Uterus (tissue), 3 donors: ENCODE measurements at regions not wholly inside any gene's neighbourhood (a gene's known extent, or its start where the extent isn't known, plus 50 kb on each side); places are given as distances from the start of the nearest gene placed in this dataset.

ENCODE experiments used
- DNase-seq, 2 donors: peaks; one replicate each; pipeline ENCODE4 v3.0.0-alpha.2; 2019 to 2020
- H3K27ac ChIP-seq, 2 donors: fragments of 200-600 bp; sonication (generic); 1 replicate in 1 of 2; 2 replicates in 1 of 2; pipeline ENCODE4 v1.5.1; 2016 to 2018
- H3K27me3 ChIP-seq, 2 donors: fragments of 200-600 bp; sonication (generic); one replicate each; pipeline ENCODE4 v1.5.1; 2018 to 2019; ENCODE audit warnings: control low read depth in 1 of 2
- H3K36me3 ChIP-seq, 2 donors: fragments of 200-600 bp; sonication (generic); one replicate each; pipeline ENCODE4 v1.5.1; 2019; ENCODE audit warnings: control low read depth in 1 of 2
- H3K4me1 ChIP-seq, 2 donors: fragments of 200-600 bp; sonication (generic); one replicate each; pipeline ENCODE4 v1.5.1; 2018 to 2019; ENCODE audit warnings: control low read depth in 1 of 2
- H3K4me3 ChIP-seq, 2 donors: fragments of 200-600 bp; sonication (generic); 1 replicate in 1 of 2; 2 replicates in 1 of 2; pipeline ENCODE4 v1.5.1; 2018 to 2019; ENCODE audit warnings: mild to moderate bottlenecking in 1 of 2
- H3K9me3 ChIP-seq, 2 donors: fragments of 200-600 bp; sonication (generic); one replicate each; pipeline ENCODE4 v1.5.1; 2019; ENCODE audit warnings: control low read depth in 1 of 2
- POLR2A ChIP-seq, 2 donors: fragments of 450-650 bp; IDR thresholded peaks; one replicate each; pipeline ENCODE4 v1.6.1; 2016; ENCODE audit warnings: antibody characterized with exemption in 2 of 2, mild to moderate bottlenecking in 1 of 2, moderate library complexity in 1 of 2
- intact Hi-C: fragments of 100-400 bp; cut with DNase I; formaldehyde crosslinking; loops from one replicate; pipeline ENCODE4 v1.15.1; 2023; ENCODE audit warnings: low total_unique reads
- TF ChIP-seq, protein P1 (sequence below), 4 experiments: fragments of 200-600 bp in 2 of 4; fragments of 450-650 bp in 2 of 4; sonication (generic) in 2 of 4; IDR thresholded peaks; one replicate each; pipeline ENCODE4 v1.5.1; 2016 to 2019; ENCODE audit warnings: antibody characterized with exemption in 4 of 4, mild to moderate bottlenecking in 2 of 4, moderate library complexity in 1 of 4
- donor health status: DM: yes; HTN: yes; CAD: no.

DNA sequence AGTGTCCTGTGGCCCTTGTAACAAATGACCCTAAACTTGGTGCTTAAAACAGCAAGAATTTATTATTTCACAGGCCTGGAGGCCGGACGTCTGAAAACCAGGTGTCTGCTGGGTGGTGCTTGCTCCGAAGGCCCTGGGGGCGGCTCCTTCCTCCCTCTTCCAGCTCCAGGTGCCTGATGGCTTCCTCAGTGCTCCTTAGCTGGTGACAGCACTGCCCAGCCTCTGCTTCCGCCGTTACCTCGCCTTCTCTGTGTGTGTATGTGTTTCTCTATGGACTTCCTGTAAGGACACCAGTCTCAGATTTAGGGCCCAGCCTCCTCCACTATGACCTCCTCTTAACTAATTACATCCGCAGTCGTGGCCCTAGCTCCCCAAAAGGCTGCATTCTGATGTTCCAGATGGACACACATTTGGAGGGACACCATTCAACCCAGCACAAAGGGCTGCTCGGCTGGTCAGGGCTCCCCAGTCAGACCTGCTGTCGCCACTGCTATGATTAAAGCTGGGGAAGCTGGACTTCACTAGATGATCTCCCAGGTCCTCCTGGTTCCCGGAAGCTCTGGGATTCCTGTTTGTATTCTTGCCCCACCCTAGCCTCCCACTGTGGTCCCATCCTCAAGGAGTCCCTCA lies 172.8 kb downstream of the IRF8 start:
- Histone ChIP-seq H3K4me1 (no peaks in the 10 kb centered on the region), H3K36me3 (no peaks in the 10 kb centered on the region), H3K4me3 (no peak overlapping the region), H3K27me3 (no peaks in the 10 kb centered on the region), H3K9me3 (no peaks in the 10 kb centered on the region), H3K27ac (no peak overlapping the region)
- TF ChIP-seq POLR2A (IDR thresholded peaks at IDR 0.05) = no peak
- TF ChIP-seq, protein P1, sequence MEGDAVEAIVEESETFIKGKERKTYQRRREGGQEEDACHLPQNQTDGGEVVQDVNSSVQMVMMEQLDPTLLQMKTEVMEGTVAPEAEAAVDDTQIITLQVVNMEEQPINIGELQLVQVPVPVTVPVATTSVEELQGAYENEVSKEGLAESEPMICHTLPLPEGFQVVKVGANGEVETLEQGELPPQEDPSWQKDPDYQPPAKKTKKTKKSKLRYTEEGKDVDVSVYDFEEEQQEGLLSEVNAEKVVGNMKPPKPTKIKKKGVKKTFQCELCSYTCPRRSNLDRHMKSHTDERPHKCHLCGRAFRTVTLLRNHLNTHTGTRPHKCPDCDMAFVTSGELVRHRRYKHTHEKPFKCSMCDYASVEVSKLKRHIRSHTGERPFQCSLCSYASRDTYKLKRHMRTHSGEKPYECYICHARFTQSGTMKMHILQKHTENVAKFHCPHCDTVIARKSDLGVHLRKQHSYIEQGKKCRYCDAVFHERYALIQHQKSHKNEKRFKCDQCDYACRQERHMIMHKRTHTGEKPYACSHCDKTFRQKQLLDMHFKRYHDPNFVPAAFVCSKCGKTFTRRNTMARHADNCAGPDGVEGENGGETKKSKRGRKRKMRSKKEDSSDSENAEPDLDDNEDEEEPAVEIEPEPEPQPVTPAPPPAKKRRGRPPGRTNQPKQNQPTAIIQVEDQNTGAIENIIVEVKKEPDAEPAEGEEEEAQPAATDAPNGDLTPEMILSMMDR (IDR thresholded peaks at IDR 0.05) = no peak
- no peak for DNase-seq
- intact Hi-C loops = loop anchor here (5.0 kb wide), 1 partner anchor 446 kb away; no protein-coding TSS in a partner anchor

DNA sequence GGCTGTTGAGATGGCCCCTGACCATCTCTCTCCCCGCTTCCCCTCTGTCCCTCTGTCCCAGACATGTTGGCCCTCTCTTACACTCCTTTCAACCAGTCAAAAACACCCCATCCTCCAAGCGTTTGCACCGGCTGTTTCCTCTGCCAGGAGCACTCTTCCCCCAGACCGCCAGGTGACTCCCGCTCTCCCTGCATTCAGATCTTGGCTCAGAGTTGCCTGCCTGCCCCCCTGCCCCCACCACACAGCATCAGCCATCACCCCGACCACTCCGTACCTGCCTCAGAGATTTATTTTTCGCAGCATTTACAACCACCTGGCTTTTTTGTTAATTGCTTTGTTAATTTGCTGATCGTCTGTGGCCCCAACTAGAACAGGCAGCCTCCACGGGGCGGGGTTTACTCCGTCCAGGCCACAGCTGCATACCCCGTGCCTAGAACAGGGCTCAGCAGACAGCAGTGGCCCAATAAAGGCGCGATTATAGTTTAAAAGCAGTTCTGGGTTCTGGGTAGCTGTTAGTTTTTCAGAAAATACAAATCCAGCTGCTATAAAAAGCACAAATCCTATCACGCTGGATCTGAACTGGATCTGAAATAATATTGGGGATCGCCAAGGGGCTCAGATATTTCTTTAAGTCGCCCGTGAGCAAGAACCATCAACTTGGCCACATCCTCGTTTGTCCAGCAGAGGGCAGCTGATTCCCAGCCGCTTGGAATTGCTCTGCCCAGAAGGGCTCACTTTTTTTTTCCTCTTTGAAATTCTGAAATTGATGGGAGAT lies 173.6 kb downstream of the IRF8 start:
- H3K4me1 ChIP-seq = no peaks in the 10 kb centered on the region
- H3K27me3 ChIP-seq = no peaks in the 10 kb centered on the region
- no peaks in the 10 kb centered on the region for H3K36me3 ChIP-seq
- H3K4me3 ChIP-seq = no peak overlapping the region
- no peak overlapping the region for H3K27ac ChIP-seq
- intact Hi-C loops = loop anchor here (5.0 kb wide), 1 partner anchor 445 kb away; no protein-coding TSS in a partner anchor
- TF ChIP-seq, protein P1 (IDR thresholded peaks at IDR 0.05) = peak; percentile 56 to 81 (median 58)
- TF ChIP-seq POLR2A (IDR thresholded peaks at IDR 0.05) = no peak
- H3K9me3 ChIP-seq = no peaks in the 10 kb centered on the region
- peak; percentile 42 to 65 for DNase-seq

DNA sequence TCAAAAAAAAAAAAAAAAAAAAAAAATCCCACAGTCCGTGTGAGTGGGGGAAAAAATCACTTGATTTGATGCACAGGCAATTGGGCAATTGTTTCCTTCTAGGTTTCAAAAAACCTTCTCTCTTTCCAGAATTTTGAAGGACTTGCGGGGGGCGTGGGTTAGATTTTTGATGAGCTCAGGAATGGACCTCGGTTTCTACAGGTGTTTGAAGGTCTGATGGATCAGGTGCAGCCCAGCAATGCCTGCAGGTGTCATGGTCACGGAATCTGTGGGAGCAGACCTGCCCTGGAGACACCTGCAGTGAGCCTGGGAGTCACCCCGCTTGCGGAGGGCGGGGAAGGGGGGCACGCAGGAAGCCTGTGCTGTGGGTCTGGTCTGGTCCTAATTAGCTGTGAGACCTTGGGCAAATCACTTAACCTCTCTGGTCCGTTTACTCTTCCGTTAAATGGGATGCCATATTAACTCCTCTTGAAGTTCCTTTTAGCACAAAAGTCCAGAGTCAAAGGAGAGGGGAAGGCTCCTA lies 174.2 kb downstream of the IRF8 start:
- H3K4me3 ChIP-seq = no peak overlapping the region
- no peaks in the 10 kb centered on the region for H3K9me3 ChIP-seq
- no peaks in the 10 kb centered on the region for H3K4me1 ChIP-seq
- no peak for TF ChIP-seq POLR2A (IDR thresholded peaks at IDR 0.05)
- TF ChIP-seq, protein P1 (IDR thresholded peaks at IDR 0.05) = no peak
- no peaks in the 10 kb centered on the region for H3K27me3 ChIP-seq
- intact Hi-C loops = loop anchor here (5.0 kb wide), 1 partner anchor 444 kb away; no protein-coding TSS in a partner anchor
- DNase-seq = no peak
- no peak overlapping the region for H3K27ac ChIP-seq
- H3K36me3 ChIP-seq = no peaks in the 10 kb centered on the region

DNA sequence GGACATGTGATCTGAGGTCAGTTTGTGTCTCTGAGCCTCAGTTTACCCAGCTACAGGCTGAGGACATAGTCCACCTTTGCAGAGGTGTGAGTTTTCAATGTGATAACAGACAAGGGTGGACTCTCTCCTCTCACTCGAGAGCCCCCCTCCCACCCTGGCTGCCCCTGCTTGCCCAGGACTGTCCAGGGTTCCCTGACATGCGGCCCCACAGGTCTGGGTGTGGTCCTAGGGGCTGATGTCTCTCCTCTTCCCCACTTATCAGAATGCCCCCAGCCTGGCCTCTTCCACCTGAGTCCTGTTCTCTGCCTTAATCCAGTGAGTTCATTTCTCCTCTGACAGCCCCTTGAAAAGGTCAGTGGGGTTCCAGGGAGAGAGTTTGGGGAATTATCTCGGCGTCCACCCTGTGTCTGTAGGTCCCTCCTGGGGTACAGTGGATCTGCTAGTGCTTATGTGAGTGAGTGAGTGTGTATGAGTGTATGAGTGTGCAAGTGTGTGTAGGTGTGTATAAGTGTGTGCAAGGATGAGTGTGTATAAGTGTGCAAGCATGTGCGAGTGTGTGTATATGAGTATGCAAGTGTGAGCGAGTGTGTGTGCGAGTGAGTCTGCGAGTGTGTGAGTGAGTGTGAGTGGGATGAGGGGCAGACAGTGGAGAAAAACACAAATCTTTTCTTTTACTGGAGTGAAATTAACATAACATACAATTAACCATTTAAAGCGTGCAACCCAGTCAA lies 175.0 kb downstream of the IRF8 start:
- Histone ChIP-seq H3K4me3 (no peak overlapping the region), H3K4me1 (no peaks in the 10 kb centered on the region), H3K9me3 (no peaks in the 10 kb centered on the region), H3K27ac (no peak overlapping the region), H3K27me3 (no peaks in the 10 kb centered on the region), H3K36me3 (no peaks in the 10 kb centered on the region)
- DNase-seq = no peak
- intact Hi-C loops = loop anchor here (5.0 kb wide), 1 partner anchor 443 kb away; no protein-coding TSS in a partner anchor
- TF ChIP-seq, protein P1 (IDR thresholded peaks at IDR 0.05) = no peak
- TF ChIP-seq POLR2A (IDR thresholded peaks at IDR 0.05) = no peak
